Smooth muscle cell (in vitro differentiated cells): ENCODE measurements at regions not wholly inside any gene's neighbourhood (a gene's known extent, or its start where the extent isn't known, plus 50 kb on each side); places are given as distances from the start of the nearest gene placed in this dataset.

ENCODE experiments used
- DNase-seq: peaks from one replicate; lab custom pipeline; 2025; ENCODE audit not compliant: unreplicated experiment; lab: John Stamatoyannopoulos, UW
- H2AFZ ChIP-seq: fragments of 200-600 bp; sonication (generic); 2 replicates; pipeline ENCODE4 v1.6.0; 2016; ENCODE audit warnings: antibody characterized with exemption, low read depth, mild to moderate bottlenecking
- H3F3A ChIP-seq: fragments of 200-600 bp; sonication (generic); 2 replicates; pipeline ENCODE4 v1.6.0; 2017; ENCODE audit warnings: antibody characterized with exemption, low read depth
- H3K27ac ChIP-seq: fragments of 200-600 bp; sonication (generic); 2 replicates; pipeline ENCODE4 v1.5.1; 2016; ENCODE audit warnings: low read depth, mild to moderate bottlenecking
- H3K27me3 ChIP-seq: fragments of 200-600 bp; sonication (generic); 2 replicates; pipeline ENCODE4 v1.6.1; 2016; ENCODE audit warnings: low read depth, mild to moderate bottlenecking
- H3K36me3 ChIP-seq: fragments of 200-600 bp; sonication (generic); 2 replicates; pipeline ENCODE4 v1.5.1; 2016; ENCODE audit warnings: low read depth
- H3K4me1 ChIP-seq: fragments of 200-600 bp; sonication (generic); 2 replicates; pipeline ENCODE4 v1.5.1; 2016; ENCODE audit warnings: low read depth
- H3K4me2 ChIP-seq: fragments of 200-600 bp; sonication (generic); 2 replicates; pipeline ENCODE4 v1.6.0; 2016; ENCODE audit warnings: mild to moderate bottlenecking
- H3K4me3 ChIP-seq: fragments of 200-600 bp; sonication (generic); 2 replicates; pipeline ENCODE4 v1.5.1; 2016; ENCODE audit warnings: mild to moderate bottlenecking
- H3K79me2 ChIP-seq: fragments of 200-600 bp; sonication (generic); 2 replicates; pipeline ENCODE4 v1.6.0; 2016; ENCODE audit warnings: low read depth, mild to moderate bottlenecking
- H3K9ac ChIP-seq: fragments of 200-600 bp; sonication (generic); 2 replicates; pipeline ENCODE4 v1.6.0; 2016; ENCODE audit warnings: low read depth
- H3K9me3 ChIP-seq: fragments of 200-600 bp; sonication (generic); replicated peaks from 2 replicates; pipeline ENCODE4 v1.5.1; 2016; ENCODE audit warnings: low read depth
- H4K20me1 ChIP-seq: fragments of 200-600 bp; sonication (generic); 2 replicates; pipeline ENCODE4 v1.6.0; 2016; ENCODE audit warnings: low read depth
- WGBS: methylation state at CpG from one replicate; pipeline ENCODE4 v1.1.7; 2016; ENCODE audit warnings: low lambda C conversion rate; 5-methylcytosine and 5-hydroxymethylcytosine counted together
- TF ChIP-seq, protein P1 (sequence below): fragments of 200-600 bp; sonication (generic); IDR thresholded peaks from 2 replicates; pipeline ENCODE4 v1.5.1; 2017; ENCODE audit warnings: borderline replicate concordance, mild to moderate bottlenecking, antibody characterized with exemption; ENCODE audit not compliant: insufficient read depth, poor library complexity, severe bottlenecking

DNA sequence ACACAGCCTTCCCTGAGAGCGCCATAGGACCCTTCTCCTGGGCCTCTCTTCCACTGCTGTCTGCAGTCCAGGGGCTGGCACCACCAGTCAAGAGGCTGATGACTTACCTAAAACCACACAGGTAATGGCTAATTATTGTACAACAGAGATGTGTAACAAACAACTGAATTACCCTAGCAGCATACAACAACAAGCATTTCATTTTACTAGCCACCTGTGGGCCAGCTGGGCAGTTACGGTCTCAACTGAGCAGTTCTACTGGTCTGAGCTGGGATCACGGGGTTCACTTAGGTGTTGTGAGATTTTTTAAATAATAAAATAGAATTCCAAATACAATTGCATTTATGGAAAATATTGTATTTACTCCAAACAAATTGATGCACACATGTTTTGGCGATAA is 431.9 kb downstream of the TNS3 start:
- H2AFZ ChIP-seq, result no peak overlapping the region
- H3K27me3 ChIP-seq, result no peaks in the 10 kb centered on the region
- TF ChIP-seq, protein P1, sequence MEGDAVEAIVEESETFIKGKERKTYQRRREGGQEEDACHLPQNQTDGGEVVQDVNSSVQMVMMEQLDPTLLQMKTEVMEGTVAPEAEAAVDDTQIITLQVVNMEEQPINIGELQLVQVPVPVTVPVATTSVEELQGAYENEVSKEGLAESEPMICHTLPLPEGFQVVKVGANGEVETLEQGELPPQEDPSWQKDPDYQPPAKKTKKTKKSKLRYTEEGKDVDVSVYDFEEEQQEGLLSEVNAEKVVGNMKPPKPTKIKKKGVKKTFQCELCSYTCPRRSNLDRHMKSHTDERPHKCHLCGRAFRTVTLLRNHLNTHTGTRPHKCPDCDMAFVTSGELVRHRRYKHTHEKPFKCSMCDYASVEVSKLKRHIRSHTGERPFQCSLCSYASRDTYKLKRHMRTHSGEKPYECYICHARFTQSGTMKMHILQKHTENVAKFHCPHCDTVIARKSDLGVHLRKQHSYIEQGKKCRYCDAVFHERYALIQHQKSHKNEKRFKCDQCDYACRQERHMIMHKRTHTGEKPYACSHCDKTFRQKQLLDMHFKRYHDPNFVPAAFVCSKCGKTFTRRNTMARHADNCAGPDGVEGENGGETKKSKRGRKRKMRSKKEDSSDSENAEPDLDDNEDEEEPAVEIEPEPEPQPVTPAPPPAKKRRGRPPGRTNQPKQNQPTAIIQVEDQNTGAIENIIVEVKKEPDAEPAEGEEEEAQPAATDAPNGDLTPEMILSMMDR, result no peak
- no peak for DNase-seq
- no peaks in the 10 kb centered on the region for H3K9me3 ChIP-seq
- no peak overlapping the region for H3K9ac ChIP-seq
- no peaks in the 10 kb centered on the region for H4K20me1 ChIP-seq
- no peaks in the 10 kb centered on the region for H3K79me2 ChIP-seq
- no peak overlapping the region for H3K27ac ChIP-seq
- no peak overlapping the region for H3K4me3 ChIP-seq
- WGBS, result 96% methylated on average over 4 of the region's 4 CpGs
- H3K4me2 ChIP-seq, result no peak overlapping the region
- no peaks in the 10 kb centered on the region for H3F3A ChIP-seq
- no peaks in the 10 kb centered on the region for H3K36me3 ChIP-seq
- no peaks in the 10 kb centered on the region for H3K4me1 ChIP-seq

GRCh38 chr7:47149208-47149839 is 432.6 kb downstream of the TNS3 start:
- Histone ChIP-seq H3K4me3 (no peak overlapping the region), H3K9me3 (no peaks in the 10 kb centered on the region), H3K27me3 (no peaks in the 10 kb centered on the region), H3F3A (no peaks in the 10 kb centered on the region), H3K9ac (no peak overlapping the region), H3K4me2 (no peak overlapping the region), H3K79me2 (no peaks in the 10 kb centered on the region), H3K4me1 (no peaks in the 10 kb centered on the region), H2AFZ (no peak overlapping the region), H3K36me3 (no peaks in the 10 kb centered on the region), H4K20me1 (no peaks in the 10 kb centered on the region), H3K27ac (no peak overlapping the region)
- DNase-seq, result no peak
- 97% methylated on average over 6 of the region's 6 CpGs for WGBS
- TF ChIP-seq, protein P1, result no peak

DNA sequence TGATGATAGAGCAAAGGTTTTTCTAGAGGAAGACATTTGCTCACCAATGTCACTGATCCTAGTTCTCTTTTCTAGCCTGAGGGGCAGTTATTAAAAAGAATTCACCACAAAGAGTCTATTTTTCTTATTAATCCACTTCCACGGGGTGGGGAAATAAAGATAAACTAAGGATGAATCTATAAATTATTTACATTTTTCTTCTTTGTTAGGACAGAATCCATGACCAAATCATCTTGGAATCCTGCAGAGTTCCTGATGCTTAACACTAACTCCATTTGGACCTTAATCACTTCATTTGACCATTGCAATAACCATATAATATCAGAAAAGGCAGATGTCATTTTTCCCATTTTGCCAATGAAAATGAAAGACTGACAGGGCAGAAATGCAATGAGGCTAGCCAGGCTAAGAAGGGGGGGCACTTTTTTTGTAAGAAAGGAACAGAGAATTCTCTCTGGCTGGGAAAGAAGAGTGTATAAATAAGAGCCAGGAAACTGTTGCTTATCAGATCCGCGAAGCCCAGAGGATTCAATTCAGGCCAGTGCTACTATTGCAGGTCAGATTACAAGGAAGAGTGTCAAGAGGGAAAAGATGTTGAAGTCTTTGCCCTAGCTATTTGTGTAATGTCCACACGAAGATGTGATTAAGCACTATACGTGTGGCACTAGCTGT is 433.2 kb downstream of the TNS3 start:
- no peak for DNase-seq
- TF ChIP-seq, protein P1, result no peak
- no peaks in the 10 kb centered on the region for H3K9me3 ChIP-seq
- H3K27me3 ChIP-seq, result no peaks in the 10 kb centered on the region
- no peaks in the 10 kb centered on the region for H3K79me2 ChIP-seq
- no peaks in the 10 kb centered on the region for H3K36me3 ChIP-seq
- no peak overlapping the region for H3K9ac ChIP-seq
- H3K27ac ChIP-seq, result no peak overlapping the region
- no peaks in the 10 kb centered on the region for H4K20me1 ChIP-seq
- no peak overlapping the region for H2AFZ ChIP-seq
- H3F3A ChIP-seq, result no peaks in the 10 kb centered on the region
- whole genome bisulfite sequencing, result 65% methylated on average over 5 of the region's 5 CpGs
- no peak overlapping the region for H3K4me3 ChIP-seq
- H3K4me1 ChIP-seq, result no peaks in the 10 kb centered on the region
- H3K4me2 ChIP-seq, result peak overlapping the region; percentile 27

DNA sequence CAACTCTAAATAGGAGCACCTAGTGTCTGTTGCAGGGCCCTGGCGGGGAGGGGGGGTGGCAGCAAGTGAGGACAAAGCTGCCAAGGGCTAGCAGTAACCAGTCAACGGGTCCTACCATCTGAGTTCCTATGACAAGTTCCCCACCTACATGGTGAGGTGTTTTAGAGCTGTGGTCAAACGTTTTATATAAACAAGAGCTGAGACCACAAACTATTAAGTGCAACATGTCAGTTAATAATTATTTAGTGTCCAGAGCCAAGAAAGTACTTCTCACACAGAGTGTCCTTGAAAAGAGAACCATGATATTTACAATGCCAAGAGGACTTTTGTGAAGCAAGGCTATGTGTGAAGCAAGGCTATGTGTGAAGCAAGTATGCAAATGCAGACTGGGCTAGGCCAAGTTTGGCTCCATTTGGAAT is 434.7 kb downstream of the TNS3 start:
- Histone ChIP-seq H3F3A (no peaks in the 10 kb centered on the region), H3K27me3 (no peaks in the 10 kb centered on the region), H3K9ac (no peak overlapping the region), H3K36me3 (no peaks in the 10 kb centered on the region), H3K4me3 (no peak overlapping the region), H3K79me2 (no peaks in the 10 kb centered on the region), H3K9me3 (no peaks in the 10 kb centered on the region), H3K4me1 (no peaks in the 10 kb centered on the region), H3K27ac (no peak overlapping the region), H2AFZ (no peak overlapping the region), H4K20me1 (no peaks in the 10 kb centered on the region), H3K4me2 (no peak overlapping the region)
- 64% methylated on average over 3 of the region's 3 CpGs for WGBS
- TF ChIP-seq, protein P1, result no peak
- DNase-seq, result no peak
